Calu3 (cell line): ENCODE measurements at regions not wholly inside any gene's neighbourhood (a gene's known extent, or its start where the extent isn't known, plus 50 kb on each side); places are given as distances from the start of the nearest gene placed in this dataset.
"Not testable (repeated sequence)": the region's sequence is repeated elsewhere in the genome, so short reads cannot be mapped to it uniquely, and the experiment has no call there.

Experiments used
- BruUV-seq: library from RNA; stranded (reverse); fragments of 400-500 nt; replicated peaks from 2 replicates; lab custom pipeline; 2021; lab: Mats Ljungman, UMichigan
- CTCF ChIA-PET: fragments of 300-600 bp; sonication (Branson Sonifier 250); formaldehyde crosslinking; loops from one replicate; lab custom pipeline; 2022; ENCODE audit warnings: antibody characterized with exemption; lab: Charles Lee
- DNase-seq: peaks from one replicate; pipeline ENCODE4 v3.0.0; 2022
- H3K27ac Mint-ChIP-seq: one replicate; pipeline ENCODE4 v1.8.0; 2022; ENCODE audit warnings: mixed read lengths; ENCODE audit not compliant: unreplicated experiment
- H3K27me3 Mint-ChIP-seq: one replicate; pipeline ENCODE4 v1.8.0; 2022; ENCODE audit warnings: mixed read lengths; ENCODE audit not compliant: unreplicated experiment
- H3K36me3 Mint-ChIP-seq: one replicate; pipeline ENCODE4 v1.8.0; 2022; ENCODE audit warnings: mild to moderate bottlenecking, moderate library complexity, mixed read lengths; ENCODE audit not compliant: insufficient read depth, unreplicated experiment
- H3K4me1 Mint-ChIP-seq: one replicate; pipeline ENCODE4 v1.8.0; 2022; ENCODE audit warnings: mild to moderate bottlenecking, low read depth, mixed read lengths; ENCODE audit not compliant: unreplicated experiment
- H3K4me3 Mint-ChIP-seq: one replicate; pipeline ENCODE4 v1.8.0; 2022; ENCODE audit warnings: mild to moderate bottlenecking, low read depth, moderate library complexity, mixed read lengths; ENCODE audit not compliant: unreplicated experiment
- H3K9me3 Mint-ChIP-seq: one replicate; pipeline ENCODE4 v1.8.0; 2022; ENCODE audit warnings: low read depth, mixed read lengths; ENCODE audit not compliant: unreplicated experiment
- CTCF ChIP-seq: fragments of 200-600 bp; IDR thresholded peaks from one replicate; pipeline ENCODE4 v1.8.0; 2022; ENCODE audit warnings: antibody characterized with exemption; ENCODE audit not compliant: unreplicated experiment
- intact Hi-C: fragments of 100-400 bp; cut with micrococcal nuclease; formaldehyde crosslinking; loops from one replicate; pipeline ENCODE4 v1.10.0; 2022; ENCODE audit not compliant: unreplicated experiment

DNA sequence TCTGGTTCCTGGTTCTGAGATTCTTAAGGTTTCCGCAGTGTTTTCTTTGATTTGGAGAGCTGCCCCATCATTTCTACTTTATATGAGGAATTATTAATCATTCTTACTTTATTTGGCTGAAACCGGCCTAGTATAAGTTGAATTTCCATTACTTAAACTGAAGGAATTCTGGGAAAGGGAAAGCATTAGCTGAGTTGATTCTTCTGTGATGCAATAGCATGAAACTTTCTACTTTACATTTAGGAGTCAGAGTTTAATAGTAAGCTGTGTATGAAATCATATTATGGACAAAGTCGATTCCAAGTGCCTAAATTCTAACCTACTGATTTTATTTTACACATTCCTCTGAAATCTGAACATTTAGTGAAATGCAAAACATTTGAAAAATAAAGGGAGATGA, 1269.7 kb upstream of the ZEB2 start:
- intact Hi-C loops = no loop called here
- Mint-ChIP-seq H3K36me3 (no peaks in the 10 kb centered on the region), H3K4me3 (no peak overlapping the region), H3K4me1 (no peaks in the 10 kb centered on the region), H3K27ac (peak overlapping the region; percentile 14), H3K9me3 (peaks cover 2% of the 10 kb centered on the region), H3K27me3 (no peaks in the 10 kb centered on the region)
- no peak for DNase-seq
- BruUV-seq = no TSS peak
- CTCF ChIA-PET = no interaction called here
- no peak for TF ChIP-seq CTCF

DNA sequence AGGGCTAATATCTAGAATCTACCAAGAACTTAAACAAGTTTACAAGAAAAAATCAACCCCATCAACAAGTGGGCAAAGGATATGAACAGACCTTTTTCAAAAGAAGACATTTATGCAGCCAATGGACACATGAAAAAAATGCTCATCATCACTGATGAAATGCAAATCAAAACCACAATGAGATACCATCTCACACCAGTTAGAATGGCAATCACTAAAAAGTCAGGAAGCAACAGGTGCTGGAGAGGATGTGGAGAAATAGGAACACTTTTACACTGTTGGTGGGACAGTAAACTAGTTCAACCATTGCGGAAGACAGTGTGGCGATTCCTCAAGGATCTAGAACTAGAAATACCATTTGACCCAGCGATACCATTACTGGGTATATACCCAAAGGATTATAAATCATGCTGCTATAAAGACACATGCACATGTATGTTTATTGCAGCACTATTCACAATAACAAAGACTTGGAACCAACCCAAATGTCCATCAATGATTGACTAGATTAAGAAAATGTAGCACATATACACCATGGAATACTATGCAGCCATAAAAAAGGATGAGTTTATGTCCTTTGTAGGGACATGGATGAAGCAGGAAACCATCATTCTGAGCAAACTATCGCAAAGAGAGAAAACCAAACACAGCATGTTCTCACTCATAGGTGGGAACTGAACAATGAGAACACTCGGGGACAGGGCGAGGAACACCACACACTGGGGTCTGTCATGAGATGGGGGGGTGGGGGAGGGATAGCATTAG, 1267.9 kb upstream of the ZEB2 start:
- DNase-seq, H3K36me3 Mint-ChIP-seq, intact Hi-C loops, H3K4me1 Mint-ChIP-seq, BruUV-seq, H3K9me3 Mint-ChIP-seq, H3K27me3 Mint-ChIP-seq, CTCF ChIA-PET, H3K27ac Mint-ChIP-seq, H3K4me3 Mint-ChIP-seq: not testable (repeated sequence)

DNA sequence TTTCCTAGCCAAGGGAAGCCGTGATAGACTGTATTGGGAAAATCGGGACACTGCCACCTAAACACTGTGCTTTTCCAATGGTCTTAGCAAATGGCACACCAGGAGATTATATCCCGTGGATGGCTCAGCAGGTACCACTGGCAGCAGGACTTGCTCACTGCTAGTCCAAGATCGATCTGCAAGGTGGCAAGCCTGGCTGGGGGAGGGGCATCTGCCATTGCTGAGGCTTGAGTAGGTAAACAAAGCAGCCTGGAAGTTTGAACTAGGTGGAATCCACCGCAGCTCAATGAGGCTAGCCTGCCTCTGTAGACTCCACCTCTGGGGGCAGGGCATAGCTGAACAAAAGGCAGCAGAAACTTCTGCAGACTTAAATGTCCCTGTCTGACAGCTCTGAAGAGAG, 1262.7 kb upstream of the ZEB2 start:
- H3K27me3 Mint-ChIP-seq, intact Hi-C loops, H3K4me3 Mint-ChIP-seq, H3K4me1 Mint-ChIP-seq, H3K36me3 Mint-ChIP-seq, H3K9me3 Mint-ChIP-seq, H3K27ac Mint-ChIP-seq, CTCF ChIA-PET, BruUV-seq, DNase-seq: not testable (repeated sequence)

GRCh38 chr2:145777914-145778313, 1258.0 kb upstream of the ZEB2 start:
- no TSS peak for BruUV-seq
- CTCF ChIA-PET = no interaction called here
- H3K4me1 Mint-ChIP-seq = peaks cover 25% of the 10 kb centered on the region
- no peaks in the 10 kb centered on the region for H3K9me3 Mint-ChIP-seq
- DNase-seq = no peak
- peak overlapping the region; percentile 71 for H3K27ac Mint-ChIP-seq
- no peak overlapping the region for H3K4me3 Mint-ChIP-seq
- no peaks in the 10 kb centered on the region for H3K36me3 Mint-ChIP-seq
- no peak for TF ChIP-seq CTCF
- no peaks in the 10 kb centered on the region for H3K27me3 Mint-ChIP-seq
- intact Hi-C loops = no loop called here

- H3K4me3 Mint-ChIP-seq = no peak overlapping the region
- no peak for DNase-seq
- intact Hi-C loops = no loop called here
- no peaks in the 10 kb centered on the region for H3K9me3 Mint-ChIP-seq
- peak overlapping the region; percentile 18 for H3K27ac Mint-ChIP-seq
- CTCF ChIA-PET = no interaction called here
- H3K36me3 Mint-ChIP-seq = no peaks in the 10 kb centered on the region
- no peaks in the 10 kb centered on the region for H3K27me3 Mint-ChIP-seq
- no peak for TF ChIP-seq CTCF
- H3K4me1 Mint-ChIP-seq = peaks cover 25% of the 10 kb centered on the region
- BruUV-seq = no TSS peak
Observed at GRCh38 chr2:145777297-145777696, 1257.4 kb upstream of the ZEB2 start.
